ENCODE measurements at regions not wholly inside any gene's neighbourhood (a gene's known extent, or its start where the extent isn't known, plus 50 kb on each side); places are given as distances from the start of the nearest gene placed in this dataset.
"Not testable (repeated sequence)": the region's sequence is repeated elsewhere in the genome, so short reads cannot be mapped to it uniquely, and the experiment has no call there.

DNA sequence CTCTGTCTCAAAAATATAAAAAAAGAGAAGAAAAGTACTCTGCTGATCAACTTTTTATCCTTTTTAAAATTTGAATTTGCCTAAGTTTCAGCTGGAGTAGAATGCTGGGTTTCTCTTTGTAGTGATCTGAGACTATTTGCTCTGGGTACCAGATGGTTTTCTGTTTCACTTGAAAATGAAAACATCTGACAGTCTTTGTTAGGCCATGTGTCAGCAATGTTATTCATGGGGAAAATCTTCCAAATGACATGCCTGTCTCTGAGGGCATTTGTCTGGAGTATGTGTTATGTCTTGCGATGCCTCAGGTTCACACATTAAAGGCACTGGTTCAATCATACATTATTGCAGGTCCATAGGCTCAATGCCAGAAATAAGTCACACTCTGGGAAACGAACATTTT is 175.3 kb upstream of the TMEM229A start:
- no peak for DNase-seq

DNA sequence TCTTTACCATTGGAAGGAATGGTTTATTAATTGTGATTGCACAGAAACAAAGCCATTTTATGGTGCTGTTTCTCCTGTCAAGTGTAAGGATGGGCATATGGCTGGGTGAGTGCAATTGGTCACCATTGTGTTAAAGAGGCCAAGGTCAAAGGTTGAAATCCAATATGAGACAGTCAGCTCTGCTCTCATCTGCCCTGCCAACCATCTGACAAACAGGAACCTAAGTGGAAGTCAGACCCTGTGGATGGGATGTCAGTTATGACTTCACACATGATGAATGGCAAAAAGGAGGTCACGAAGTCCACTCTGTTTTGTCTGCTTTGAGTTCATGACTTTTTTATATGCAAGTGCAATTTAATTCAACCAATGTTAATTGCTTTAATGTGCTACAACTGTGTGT is 172.7 kb upstream of the TMEM229A start:
- no peak for DNase-seq

- no peak for DNase-seq
Measured at GRCh38 chr7:124202546-124202945, 169.7 kb upstream of the TMEM229A start.

DNA sequence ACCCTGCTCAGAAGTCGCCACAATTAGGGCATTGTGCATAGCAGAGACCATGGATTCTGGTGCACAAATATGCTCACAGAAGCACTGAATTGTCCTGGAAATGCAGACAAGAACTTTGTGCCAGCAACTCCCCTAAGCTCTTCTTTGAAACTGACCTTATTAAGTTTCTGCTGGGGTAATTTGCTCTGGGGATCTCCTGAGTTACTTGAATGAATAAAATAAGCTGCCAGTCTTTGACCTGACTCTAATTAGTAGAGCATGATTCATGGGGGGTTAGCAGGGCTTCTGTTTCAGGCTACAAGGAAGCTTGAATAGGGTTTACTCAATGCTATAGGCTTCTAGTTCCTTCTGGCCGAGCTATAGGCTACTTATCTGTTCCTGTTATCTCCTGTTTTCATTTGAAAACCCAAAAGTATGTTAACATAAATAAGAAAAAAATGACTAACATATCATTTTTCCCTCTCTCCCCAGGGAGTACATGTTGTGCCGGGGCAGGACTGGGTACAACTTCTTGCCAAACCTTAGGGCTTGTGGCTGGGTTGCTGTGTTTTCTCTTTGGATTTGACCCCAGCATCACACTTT is 169.0 kb upstream of the TMEM229A start:
- DNase-seq: no peak

DNA sequence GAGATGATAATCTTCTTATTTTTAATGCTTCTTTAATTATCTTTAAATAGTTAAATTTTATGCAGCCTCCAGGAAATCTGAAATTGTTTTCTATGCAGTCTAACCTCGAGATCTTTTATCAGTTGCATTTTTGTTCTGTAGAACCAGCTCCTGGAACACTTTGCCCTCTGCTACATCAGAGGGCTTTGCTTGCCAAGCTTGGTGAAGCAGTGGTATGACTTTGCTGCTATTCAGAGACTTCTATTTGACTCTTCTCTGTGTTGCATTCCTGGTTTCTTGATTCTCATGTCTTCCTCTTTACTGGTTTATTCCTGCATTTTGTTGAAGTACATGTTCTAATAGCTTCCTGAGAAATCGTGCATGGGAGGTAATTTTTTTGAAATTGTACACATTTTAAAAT is 163.7 kb upstream of the TMEM229A start:
- DNase-seq: no peak

DNA sequence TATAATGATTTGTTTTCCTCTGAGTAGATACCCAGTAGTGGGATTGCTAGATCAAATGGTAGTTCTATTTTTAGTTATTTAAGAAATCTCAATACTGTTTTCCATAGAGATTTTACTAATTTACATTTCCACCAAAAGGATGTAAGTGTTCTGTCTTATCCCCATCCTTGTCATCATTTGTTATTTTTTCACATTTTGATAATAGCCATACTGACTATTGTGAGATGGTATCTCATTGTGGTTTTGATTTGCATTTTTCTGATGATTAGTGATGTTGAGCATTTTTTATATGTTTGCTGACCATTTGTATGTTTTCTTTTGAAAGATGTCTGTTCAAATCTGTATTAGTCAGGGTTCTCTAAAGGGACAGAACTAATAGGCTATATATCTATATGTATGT is 160.0 kb upstream of the TMEM229A start:
- no peak for DNase-seq

DNA sequence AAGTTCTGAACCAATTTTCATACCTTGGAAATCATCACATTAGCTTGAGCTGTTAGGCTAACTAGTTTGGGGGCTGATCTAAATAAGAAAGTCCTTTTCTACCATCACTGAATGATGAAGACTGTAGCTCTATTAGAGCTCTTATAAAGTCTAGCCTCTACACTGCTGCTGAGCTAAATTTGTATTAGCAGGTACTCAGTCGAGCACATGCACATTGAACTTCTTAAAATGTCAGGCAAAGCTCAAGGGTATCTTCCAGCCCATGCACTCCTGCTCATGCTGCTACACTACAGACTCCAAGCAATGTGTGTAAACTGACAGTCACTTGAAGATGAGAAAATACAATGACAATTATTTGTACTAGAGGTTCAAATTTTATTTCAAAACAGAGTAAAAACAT is 158.8 kb upstream of the TMEM229A start:
- DNase-seq: no peak

GRCh38 chr7:124191030-124191429 is 158.2 kb upstream of the TMEM229A start:
- DNase-seq: no peak

GRCh38 chr7:124188576-124188975 is 155.7 kb upstream of the TMEM229A start:
- DNase-seq: no peak

DNA sequence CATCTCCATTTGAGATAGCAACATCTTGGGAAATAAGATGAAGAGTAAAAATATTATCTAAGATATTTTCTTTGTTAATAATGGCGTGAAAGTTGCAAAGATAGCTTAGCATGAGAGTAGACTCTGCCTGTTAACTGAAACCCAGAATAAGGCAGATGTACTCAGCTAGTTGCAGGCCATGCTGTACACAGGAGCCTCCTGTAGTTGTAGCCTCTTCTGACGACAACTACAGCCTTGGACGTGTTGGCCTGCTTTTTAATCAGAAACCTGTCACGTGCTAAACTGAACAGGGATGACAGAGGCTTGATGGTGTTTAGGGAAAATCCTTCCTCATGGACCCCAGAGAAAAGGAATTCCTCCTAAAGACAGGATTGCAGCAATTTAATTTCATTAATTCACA is 155.1 kb upstream of the TMEM229A start:
- DNase-seq: no peak

DNA sequence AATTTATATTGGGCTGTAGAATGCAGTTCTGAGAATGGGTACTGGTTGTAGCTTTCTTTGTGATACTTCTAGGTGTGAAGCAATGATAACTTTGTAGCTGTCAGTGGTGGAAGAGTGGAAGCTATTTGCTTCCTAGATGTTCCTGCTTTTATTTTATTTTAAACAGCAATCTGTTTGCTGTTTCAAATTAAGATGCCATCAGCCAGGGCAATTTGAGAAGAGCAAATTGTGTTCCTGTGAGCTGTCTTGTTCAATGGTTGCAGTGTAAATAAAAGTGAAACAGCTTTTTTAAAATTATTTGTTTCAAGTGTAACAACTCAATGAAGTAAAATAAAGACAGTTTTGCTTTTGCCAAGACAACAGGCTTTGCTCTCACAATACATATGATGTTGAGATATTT is 150.8 kb upstream of the TMEM229A start:
- DNase-seq: no peak

GRCh38 chr7:124179641-124180040 is 146.8 kb upstream of the TMEM229A start:
- DNase-seq: no peak

DNA sequence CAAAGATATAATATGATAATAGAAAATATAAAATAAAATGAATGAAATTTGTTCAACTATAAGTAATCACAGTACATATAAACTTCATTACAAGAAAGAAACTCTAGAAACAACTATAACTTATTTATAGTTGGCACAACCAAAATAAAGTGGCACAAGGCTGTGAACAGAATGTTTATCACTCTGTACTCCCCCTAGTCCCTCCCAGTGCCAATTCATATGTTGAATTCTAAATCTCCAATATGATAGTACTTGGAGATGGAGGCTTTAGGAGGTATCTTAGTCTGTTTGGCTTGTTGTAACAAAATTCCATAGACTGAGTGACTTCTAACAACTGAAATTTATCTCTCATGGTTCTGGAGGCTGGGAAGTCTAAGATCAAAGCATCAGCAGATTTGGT is 145.0 kb upstream of the TMEM229A start:
- no peak for DNase-seq

DNA sequence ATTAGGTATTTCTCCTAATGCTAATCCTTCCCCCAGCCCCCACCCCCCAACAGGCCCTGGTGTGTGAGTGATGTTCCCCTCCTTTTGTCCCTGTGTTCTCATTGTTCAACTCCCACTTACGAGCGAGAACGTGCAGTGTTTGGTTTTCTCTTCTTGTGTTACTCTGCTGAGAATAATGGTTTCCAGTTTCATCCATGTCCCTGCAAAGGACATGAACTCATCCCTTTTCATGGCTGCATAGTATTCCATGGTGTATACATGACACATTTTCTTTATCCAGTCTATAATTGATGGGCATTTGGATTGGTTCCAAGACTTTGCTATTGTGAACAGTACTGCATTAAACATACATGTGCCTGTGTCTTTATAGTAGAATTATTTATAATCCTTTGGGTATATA is 138.9 kb upstream of the TMEM229A start:
- DNase-seq: not testable (repeated sequence)

DNA sequence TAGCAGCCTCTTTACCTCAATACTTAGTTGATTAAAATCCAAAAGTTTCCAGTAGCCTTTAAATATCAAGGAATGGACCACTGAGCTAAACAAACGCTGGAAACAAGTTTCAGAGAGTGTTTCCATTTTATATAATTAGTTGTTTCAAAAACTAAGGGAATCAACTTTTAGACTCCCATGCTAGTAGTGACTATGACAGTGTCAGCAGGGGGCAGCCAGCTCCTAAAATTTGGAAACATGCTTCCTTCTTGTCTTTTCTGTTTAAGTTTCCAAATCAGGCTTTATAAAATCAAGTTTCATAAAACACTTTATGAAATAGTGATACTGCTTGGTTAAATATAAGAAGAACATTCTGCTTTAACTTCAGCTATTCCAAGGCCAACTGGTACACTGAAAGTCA is 138.2 kb upstream of the TMEM229A start:
- DNase-seq: no peak

GRCh38 chr7:124168616-124169015 is 135.7 kb upstream of the TMEM229A start:
- no peak for DNase-seq

DNA sequence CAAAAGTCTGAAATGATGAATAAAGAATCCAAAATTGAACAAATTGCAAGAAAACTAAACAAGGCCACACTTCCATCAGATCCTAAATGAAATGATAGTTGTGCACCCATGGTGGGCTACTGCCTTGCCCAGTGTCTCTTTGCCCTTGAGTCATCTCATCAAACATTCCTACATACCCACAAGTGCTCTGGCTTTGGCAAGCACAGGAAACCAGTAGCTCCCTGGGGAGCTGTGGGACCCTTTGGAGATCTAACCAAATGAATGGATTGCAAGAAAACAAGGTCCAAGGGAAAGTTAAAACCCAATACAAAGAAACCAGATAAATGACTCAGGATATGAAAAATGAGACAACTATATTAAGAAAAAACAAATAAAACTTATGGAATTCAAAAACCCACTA is 129.8 kb upstream of the TMEM229A start:
- DNase-seq: no peak

GRCh38 chr7:124155432-124156022 is 122.7 kb upstream of the TMEM229A start:
- DNase-seq: no peak

DNA sequence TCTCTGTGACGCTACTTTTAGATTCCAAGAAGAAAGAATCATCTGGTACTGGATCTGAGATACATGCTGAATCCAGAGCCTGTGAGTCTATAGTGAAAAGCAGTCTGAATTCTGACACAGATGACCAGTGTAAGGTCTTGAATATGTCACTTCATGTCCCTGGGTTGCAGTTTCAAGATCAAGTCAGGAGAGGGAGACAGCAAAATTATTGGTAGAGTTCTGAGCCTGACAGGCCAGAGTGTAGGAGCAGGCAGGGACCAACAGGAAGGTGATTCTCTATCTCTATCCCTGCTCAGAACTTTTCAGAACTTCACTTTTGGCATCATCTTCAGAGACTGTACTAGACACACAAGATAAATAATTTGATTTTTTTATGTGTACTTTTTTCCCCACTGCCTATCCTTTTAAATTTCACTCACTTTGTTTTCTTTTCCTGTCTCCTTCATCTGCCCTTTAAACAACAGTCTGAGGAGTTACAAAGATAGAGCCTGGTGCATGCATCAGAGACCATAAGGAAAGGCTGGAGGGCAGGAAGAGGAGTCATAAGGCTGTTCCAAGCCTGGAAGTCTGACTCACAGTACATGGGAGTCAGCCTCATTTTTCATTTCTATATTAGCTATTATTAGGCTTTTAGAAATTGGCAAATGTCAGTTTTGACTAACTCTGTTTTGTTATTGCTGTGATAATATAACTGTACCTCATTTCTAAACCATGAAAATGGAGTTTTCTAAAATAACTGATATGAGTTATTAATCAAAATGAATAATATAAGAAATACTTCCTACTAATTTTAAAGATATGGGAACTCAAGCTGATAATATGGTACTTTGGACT is 120.2 kb upstream of the TMEM229A start:
- DNase-seq: no peak

DNA sequence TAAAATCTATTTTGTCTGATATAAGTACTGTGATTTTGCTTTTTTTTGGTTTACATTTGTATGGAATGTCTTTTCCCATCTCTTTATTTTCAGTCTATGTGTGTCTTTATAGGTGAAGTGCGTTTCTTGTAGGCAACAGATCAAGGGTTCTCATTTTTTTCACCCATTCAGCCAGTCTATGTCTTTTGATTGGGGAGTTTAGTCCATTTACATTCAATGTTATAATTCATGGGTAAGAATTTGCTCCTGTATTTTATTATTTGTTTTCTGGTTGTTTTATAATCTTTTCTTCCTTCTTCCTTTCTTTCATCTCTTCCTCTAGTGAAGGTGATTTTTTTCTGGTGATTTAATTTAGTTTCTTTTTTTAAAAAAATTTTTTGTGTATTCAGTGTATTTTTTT is 104.8 kb upstream of the TMEM229A start:
- no peak for DNase-seq

- DNase-seq: no peak
Measured at GRCh38 chr7:124124201-124124600, 91.3 kb upstream of the TMEM229A start.

- DNase-seq: no peak
Measured at GRCh38 chr7:124120911-124121310, 88.0 kb upstream of the TMEM229A start.

DNA sequence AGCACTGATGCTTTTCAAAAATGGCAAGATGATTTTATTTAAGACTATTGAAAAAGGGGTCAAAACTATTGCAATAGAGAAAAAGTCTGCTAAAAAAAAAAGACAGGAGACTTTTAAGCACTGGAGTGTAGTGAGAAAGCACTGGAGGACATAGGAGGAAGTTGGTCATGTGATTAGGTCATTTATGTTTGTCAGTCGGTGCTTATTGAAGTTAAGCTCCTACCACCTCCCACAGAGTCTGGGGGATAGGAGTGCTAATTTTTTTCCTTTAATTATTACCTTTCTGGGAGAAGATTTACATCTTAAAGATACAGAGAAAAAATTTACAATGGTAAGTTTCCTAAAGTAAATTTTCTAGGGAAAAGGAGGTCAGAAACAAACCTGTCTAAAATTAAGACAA is 80.2 kb upstream of the TMEM229A start:
- DNase-seq: no peak

DNA sequence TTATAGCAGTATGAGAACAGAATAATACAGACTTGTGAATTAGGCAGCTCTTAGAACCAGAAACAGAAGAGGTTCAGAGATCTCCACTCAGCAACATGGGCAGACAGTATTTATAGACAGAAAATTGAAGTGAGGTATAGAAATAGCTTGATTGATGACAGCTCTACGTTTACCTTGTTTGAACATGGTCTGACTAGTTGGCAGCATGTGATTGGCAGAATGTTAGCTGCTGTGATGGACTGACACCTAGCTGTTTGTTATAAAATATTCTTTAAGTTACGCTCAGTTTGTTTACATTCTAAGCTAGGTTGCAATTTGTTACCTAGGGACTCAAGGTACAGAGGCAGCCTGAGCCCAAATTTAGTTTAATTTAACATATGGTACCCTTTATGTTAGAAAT is 73.7 kb upstream of the TMEM229A start:
- no peak for DNase-seq
